ENCODE measurements at regions not wholly inside any gene's neighbourhood (a gene's known extent, or its start where the extent isn't known, plus 50 kb on each side); places are given as distances from the start of the nearest gene placed in this dataset.

DNA sequence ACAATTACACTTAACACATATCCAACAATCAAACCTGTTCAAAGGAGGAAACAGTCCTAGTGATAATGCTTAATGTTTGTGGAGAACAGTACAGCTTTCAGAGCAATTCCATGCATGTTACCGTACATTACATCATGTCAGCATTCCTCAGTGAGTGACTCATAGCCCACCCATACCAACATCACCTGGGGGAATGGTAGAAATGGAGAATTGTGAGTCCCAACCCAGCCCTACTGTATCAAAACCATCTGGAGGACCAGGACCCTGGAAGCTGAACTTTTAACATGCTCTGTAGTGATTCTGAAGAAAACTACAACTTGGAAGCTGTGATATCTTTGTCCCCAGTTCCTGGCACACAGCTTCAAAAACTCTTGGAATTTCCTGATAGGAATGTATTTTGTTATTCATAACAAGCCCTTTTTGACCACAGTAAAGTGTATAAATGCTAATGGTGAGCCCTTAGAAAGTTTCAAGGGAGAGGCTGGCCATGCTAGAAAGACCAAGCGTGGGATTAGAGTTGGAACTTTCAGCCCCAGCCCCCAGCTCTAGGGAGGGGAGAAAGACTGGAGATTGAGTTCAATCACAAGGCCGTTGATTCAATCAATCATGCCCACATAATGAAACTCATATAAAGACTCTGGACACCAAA, 301.1 kb downstream of the BUD13 start:
- H3K36me3 Mint-ChIP-seq (ENCODE audit: low read depth): no peaks in the 10 kb centered on the region
- peaks cover 5% of the 10 kb centered on the region for H3K9me3 Mint-ChIP-seq
- H3K4me1 Mint-ChIP-seq: peaks cover 61% of the 10 kb centered on the region
- H3K4me3 Mint-ChIP-seq: no peak overlapping the region
- no peaks in the 10 kb centered on the region for H3K27me3 Mint-ChIP-seq (ENCODE audit: low read depth)
- TF ChIP-seq, protein P1, sequence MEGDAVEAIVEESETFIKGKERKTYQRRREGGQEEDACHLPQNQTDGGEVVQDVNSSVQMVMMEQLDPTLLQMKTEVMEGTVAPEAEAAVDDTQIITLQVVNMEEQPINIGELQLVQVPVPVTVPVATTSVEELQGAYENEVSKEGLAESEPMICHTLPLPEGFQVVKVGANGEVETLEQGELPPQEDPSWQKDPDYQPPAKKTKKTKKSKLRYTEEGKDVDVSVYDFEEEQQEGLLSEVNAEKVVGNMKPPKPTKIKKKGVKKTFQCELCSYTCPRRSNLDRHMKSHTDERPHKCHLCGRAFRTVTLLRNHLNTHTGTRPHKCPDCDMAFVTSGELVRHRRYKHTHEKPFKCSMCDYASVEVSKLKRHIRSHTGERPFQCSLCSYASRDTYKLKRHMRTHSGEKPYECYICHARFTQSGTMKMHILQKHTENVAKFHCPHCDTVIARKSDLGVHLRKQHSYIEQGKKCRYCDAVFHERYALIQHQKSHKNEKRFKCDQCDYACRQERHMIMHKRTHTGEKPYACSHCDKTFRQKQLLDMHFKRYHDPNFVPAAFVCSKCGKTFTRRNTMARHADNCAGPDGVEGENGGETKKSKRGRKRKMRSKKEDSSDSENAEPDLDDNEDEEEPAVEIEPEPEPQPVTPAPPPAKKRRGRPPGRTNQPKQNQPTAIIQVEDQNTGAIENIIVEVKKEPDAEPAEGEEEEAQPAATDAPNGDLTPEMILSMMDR (IDR thresholded peaks at IDR 0.05; ENCODE audit: unreplicated experiment in 3 of 3): no peak
- H3K27ac Mint-ChIP-seq: peak overlapping the region; percentile 60 to 87 (median 77)

DNA sequence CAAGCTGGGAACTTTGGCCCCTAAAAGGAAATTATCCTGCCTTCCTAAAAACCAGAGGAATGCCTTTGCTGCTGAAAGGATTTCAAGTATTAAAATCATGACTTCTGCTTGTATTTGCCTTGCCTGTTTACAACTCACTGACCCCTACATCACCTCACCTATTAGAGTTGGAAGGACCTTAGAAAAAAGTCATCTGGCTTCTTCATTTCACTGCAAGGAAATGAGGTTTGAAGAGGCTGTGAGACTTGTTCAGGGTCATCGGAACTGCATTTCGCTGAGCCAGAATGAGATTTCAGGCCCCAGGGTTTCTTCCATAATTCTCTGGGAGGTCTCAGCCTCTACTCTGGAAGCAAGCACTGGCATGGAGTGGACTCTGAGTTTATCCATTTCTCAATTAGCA, 304.1 kb downstream of the BUD13 start:
- TF ChIP-seq, protein P1 (IDR thresholded peaks at IDR 0.05; ENCODE audit: unreplicated experiment in 3 of 3): no peak
- H3K27ac Mint-ChIP-seq: peak overlapping the region; percentile 11 to 86 (median 28)
- peaks cover 5% of the 10 kb centered on the region for H3K9me3 Mint-ChIP-seq
- no peaks in the 10 kb centered on the region for H3K36me3 Mint-ChIP-seq (ENCODE audit: low read depth)
- H3K27me3 Mint-ChIP-seq (ENCODE audit: low read depth): peaks cover 3% of the 10 kb centered on the region
- no peak overlapping the region for H3K4me3 Mint-ChIP-seq
- peaks cover 62% of the 10 kb centered on the region for H3K4me1 Mint-ChIP-seq

DNA sequence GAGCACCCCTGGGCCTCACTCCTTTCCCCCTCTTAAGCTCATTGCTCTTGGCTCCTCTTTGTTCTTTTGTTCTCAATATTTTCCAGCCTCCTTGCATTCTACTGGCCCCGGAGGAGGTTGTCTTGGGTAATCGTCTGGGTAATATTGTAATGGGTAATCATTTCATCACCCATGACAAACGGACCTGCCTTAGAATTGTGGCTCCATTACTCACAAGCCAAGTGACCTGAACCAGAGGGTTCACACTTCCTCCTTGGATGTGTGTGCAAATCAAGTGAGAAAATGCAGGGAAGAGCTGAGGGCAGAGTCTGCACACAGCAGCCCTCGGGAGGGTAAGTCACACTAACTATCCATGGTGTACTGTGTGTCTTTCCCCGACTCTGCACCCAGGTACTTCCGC, 305.0 kb downstream of the BUD13 start:
- Mint-ChIP-seq H3K27ac (peak overlapping the region; percentile 11 to 86 (median 19)), H3K4me1 (peaks cover 56% of the 10 kb centered on the region), H3K4me3 (no peak overlapping the region), H3K9me3 (peaks cover 5% of the 10 kb centered on the region), H3K36me3 (ENCODE audit: low read depth) (no peaks in the 10 kb centered on the region), H3K27me3 (ENCODE audit: low read depth) (peaks cover 3% of the 10 kb centered on the region)
- TF ChIP-seq, protein P1 (IDR thresholded peaks at IDR 0.05; ENCODE audit: unreplicated experiment in 3 of 3): no peak

DNA sequence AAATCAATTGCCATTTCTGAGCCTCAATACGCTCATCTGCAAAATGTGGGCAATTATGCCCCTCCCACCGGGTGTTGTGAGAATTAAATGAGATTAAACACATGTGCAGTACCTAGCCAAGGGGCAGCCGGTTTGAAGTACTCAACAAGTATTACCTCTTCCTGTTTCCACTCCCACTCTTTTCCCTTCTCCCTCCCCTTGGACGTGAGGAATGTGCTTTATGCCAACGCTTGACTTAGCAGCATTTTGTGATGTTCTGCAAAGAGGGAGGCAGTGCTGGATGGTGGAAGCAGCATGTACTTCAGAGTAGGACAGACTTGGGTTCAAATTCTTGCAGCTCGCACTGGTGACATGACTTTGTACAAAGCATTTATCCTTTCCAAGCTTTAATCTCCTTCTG, 306.0 kb downstream of the BUD13 start:
- peaks cover 5% of the 10 kb centered on the region for H3K9me3 Mint-ChIP-seq
- TF ChIP-seq, protein P1 (IDR thresholded peaks at IDR 0.05; ENCODE audit: unreplicated experiment in 3 of 3): no peak
- no peak overlapping the region for H3K4me3 Mint-ChIP-seq
- peak overlapping the region in 2 of 3 experiments; percentile 83 to 86 for H3K27ac Mint-ChIP-seq
- peaks cover 5% of the 10 kb centered on the region for H3K27me3 Mint-ChIP-seq (ENCODE audit: low read depth)
- no peaks in the 10 kb centered on the region for H3K36me3 Mint-ChIP-seq (ENCODE audit: low read depth)
- peaks cover 47% of the 10 kb centered on the region for H3K4me1 Mint-ChIP-seq

DNA sequence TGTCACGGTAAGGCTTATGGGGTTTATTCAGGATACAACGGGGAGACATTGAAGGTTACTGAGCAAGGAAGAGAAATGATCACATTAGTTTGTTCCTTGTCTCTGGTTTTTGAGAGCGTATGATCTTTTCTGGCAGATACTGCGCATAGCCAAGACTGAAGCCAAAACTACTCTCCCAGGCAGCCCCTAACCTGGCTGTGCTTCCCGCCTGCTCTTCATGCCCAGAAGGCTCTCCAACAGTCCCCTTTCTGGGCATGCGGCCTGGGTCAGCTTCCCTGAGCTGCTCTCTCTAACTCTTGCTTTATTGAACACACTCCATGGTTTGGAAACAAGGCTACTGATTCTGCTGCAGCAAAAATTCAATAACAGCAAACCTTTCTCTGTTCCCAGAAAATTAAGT, 306.6 kb downstream of the BUD13 start:
- peak overlapping the region in 1 of 3 experiments; percentile 86 for H3K27ac Mint-ChIP-seq
- H3K9me3 Mint-ChIP-seq: peaks cover 5% of the 10 kb centered on the region
- no peak overlapping the region for H3K4me3 Mint-ChIP-seq
- peaks cover 49% of the 10 kb centered on the region for H3K4me1 Mint-ChIP-seq
- TF ChIP-seq, protein P1 (IDR thresholded peaks at IDR 0.05; ENCODE audit: unreplicated experiment in 3 of 3): no peak
- H3K27me3 Mint-ChIP-seq (ENCODE audit: low read depth): peaks cover 8% of the 10 kb centered on the region
- no peaks in the 10 kb centered on the region for H3K36me3 Mint-ChIP-seq (ENCODE audit: low read depth)

DNA sequence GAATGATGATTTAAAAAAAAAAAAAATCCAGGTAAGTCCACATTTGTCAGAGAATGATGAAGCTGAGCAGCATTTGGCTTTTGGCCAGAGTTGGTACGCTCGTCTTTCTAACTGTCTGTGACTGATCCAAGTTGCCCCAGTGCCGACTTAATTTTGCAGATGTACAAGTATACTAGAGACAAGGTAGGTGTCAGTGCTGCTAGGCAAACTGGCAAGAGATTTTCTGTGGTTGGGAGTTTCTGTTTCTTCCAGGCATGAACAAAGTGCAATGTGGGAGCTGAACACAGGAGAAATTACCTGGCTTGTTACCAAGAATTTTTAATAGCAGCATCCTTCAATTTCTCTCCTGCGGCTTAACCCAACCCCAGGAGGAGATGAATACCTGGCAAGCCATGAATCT, 307.7 kb downstream of the BUD13 start:
- peaks cover 8% of the 10 kb centered on the region for H3K27me3 Mint-ChIP-seq (ENCODE audit: low read depth)
- no peak overlapping the region for H3K27ac Mint-ChIP-seq
- H3K36me3 Mint-ChIP-seq (ENCODE audit: low read depth): no peaks in the 10 kb centered on the region
- TF ChIP-seq, protein P1 (IDR thresholded peaks at IDR 0.05; ENCODE audit: unreplicated experiment in 3 of 3): no peak
- peaks cover 49% of the 10 kb centered on the region for H3K4me1 Mint-ChIP-seq
- H3K4me3 Mint-ChIP-seq: no peak overlapping the region
- peaks cover under 1% of the 10 kb centered on the region for H3K9me3 Mint-ChIP-seq
